H1 (cell line): ENCODE measurements at regions not wholly inside any gene's neighbourhood (a gene's known extent, or its start where the extent isn't known, plus 50 kb on each side); places are given as distances from the start of the nearest gene placed in this dataset.

Experiments used
- HDAC6 ChIP-seq: IDR thresholded peaks from one replicate; pipeline ENCODE4 v1.7.1; 2012; ENCODE audit warnings: low read depth, mild to moderate bottlenecking, inconsistent platforms, low read length, moderate library complexity
- JUND ChIP-seq: IDR thresholded peaks from 2 replicates; pipeline ENCODE4 v1.6.1; 2011; ENCODE audit warnings: mild to moderate bottlenecking, improper control_type of control experiment, low read length
- POLR2A ChIP-seq, 2 experiments: IDR thresholded peaks; 1 replicate in 1 of 2; 2 replicates in 1 of 2; pipeline ENCODE4 v1.6.1; 2011; ENCODE audit warnings: low read depth in 2 of 2, low read length in 2 of 2, mild to moderate bottlenecking in 2 of 2; ENCODE audit errors: control extremely low read depth in 1 of 2
- TAF7 ChIP-seq: optimal IDR thresholded peaks from 2 replicates; pipeline ENCODE3; 2011; ENCODE audit warnings: low read depth, mild to moderate bottlenecking, inconsistent platforms, low read length, moderate library complexity, borderline replicate concordance
- TEAD4 ChIP-seq: IDR thresholded peaks from 2 replicates; pipeline ENCODE4 v1.6.1; 2012; ENCODE audit warnings: low read depth, low read length, inconsistent platforms, mixed read lengths
- USF2 ChIP-seq: IDR thresholded peaks from 2 replicates; pipeline ENCODE4 v1.6.1; 2011; ENCODE audit warnings: low read length, improper control_type of control experiment
- TF ChIP-seq, protein P1 (sequence below), 3 experiments: IDR thresholded peaks; 1 replicate in 2 of 3; 2 replicates in 1 of 3; pipeline versions ENCODE4 v1.5.1 to v1.6.1; 2011; ENCODE audit warnings: low read length in 3 of 3, mild to moderate bottlenecking in 3 of 3, inconsistent platforms in 2 of 3, low read depth in 1 of 3, moderate library complexity in 1 of 3; ENCODE audit not compliant: insufficient read depth in 1 of 3; ENCODE audit errors: control extremely low read depth in 1 of 3
- TF ChIP-seq, protein P2 (sequence below): IDR thresholded peaks from 2 replicates; pipeline ENCODE4 v1.6.1; 2011; ENCODE audit warnings: low read depth, mild to moderate bottlenecking, low read length; ENCODE audit not compliant: insufficient read depth

DNA sequence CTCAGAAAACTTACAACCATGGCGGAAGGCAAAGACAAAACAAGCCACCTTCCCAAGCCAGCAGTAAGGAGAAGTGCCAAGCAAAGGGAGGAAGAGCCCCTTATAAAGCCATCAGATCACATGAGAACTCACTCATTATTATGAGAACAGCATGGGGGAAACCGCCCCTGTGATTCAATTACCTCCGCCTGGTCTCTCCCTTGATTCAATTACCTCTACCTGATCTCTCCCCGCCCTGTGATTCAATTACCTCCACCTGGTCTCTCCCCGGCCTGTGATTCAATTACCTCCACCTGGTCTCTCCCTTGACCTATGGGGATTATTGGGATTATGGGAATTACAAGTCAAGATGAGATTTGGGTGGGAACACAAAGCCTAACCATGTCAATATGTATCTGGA is 467.3 kb upstream of the FTMT start:
- TF ChIP-seq TAF7, result no peak
- no peak for TF ChIP-seq POLR2A (IDR thresholded peaks at IDR 0.05; ENCODE audit: control extremely low read depth in 1 of 2, low read depth in 2 of 2, low read length in 2 of 2)
- no peak for TF ChIP-seq JUND
- TF ChIP-seq, protein P1, sequence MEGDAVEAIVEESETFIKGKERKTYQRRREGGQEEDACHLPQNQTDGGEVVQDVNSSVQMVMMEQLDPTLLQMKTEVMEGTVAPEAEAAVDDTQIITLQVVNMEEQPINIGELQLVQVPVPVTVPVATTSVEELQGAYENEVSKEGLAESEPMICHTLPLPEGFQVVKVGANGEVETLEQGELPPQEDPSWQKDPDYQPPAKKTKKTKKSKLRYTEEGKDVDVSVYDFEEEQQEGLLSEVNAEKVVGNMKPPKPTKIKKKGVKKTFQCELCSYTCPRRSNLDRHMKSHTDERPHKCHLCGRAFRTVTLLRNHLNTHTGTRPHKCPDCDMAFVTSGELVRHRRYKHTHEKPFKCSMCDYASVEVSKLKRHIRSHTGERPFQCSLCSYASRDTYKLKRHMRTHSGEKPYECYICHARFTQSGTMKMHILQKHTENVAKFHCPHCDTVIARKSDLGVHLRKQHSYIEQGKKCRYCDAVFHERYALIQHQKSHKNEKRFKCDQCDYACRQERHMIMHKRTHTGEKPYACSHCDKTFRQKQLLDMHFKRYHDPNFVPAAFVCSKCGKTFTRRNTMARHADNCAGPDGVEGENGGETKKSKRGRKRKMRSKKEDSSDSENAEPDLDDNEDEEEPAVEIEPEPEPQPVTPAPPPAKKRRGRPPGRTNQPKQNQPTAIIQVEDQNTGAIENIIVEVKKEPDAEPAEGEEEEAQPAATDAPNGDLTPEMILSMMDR (IDR thresholded peaks at IDR 0.05; ENCODE audit: control extremely low read depth in 1 of 3, insufficient read depth in 1 of 3, low read depth in 1 of 3, low read length in 3 of 3), result no peak
- no peak for TF ChIP-seq USF2
- TF ChIP-seq, protein P2, sequence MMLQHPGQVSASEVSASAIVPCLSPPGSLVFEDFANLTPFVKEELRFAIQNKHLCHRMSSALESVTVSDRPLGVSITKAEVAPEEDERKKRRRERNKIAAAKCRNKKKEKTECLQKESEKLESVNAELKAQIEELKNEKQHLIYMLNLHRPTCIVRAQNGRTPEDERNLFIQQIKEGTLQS, result no peak
- TF ChIP-seq TEAD4, result no peak
- TF ChIP-seq HDAC6, result no peak
